ACC112 (cell line): ENCODE measurements at regions not wholly inside any gene's neighbourhood (a gene's known extent, or its start where the extent isn't known, plus 50 kb on each side); places are given as distances from the start of the nearest gene placed in this dataset.

Experiments
- H2AFZ ChIP-seq: fragments of 200-600 bp; sonication (generic); one replicate; pipeline ENCODE4 v1.6.0; 2017; ENCODE audit warnings: antibody characterized with exemption, low read length; ENCODE audit not compliant: unreplicated experiment
- H3K27ac ChIP-seq: fragments of 200-600 bp; sonication (generic); 2 replicates; pipeline ENCODE4 v1.5.1; 2014; ENCODE audit warnings: low read depth, mild to moderate bottlenecking, antibody characterized with exemption, low read length, moderate library complexity
- H3K27me3 ChIP-seq: fragments of 200-600 bp; sonication (generic); 2 replicates; pipeline ENCODE4 v1.6.1; 2014; ENCODE audit warnings: mild to moderate bottlenecking, antibody characterized with exemption, low read length, moderate library complexity, mixed read lengths; ENCODE audit not compliant: insufficient read depth
- H3K36me3 ChIP-seq: fragments of 200-600 bp; sonication (generic); 2 replicates; pipeline ENCODE4 v1.6.1; 2016; ENCODE audit warnings: mild to moderate bottlenecking, antibody characterized with exemption, low read length, moderate library complexity, mixed read lengths; ENCODE audit not compliant: insufficient read depth
- H3K4me1 ChIP-seq: fragments of 200-600 bp; sonication (generic); one replicate; pipeline ENCODE4 v1.6.1; 2016; ENCODE audit warnings: low read length, mixed read lengths; ENCODE audit not compliant: insufficient read depth, unreplicated experiment, control insufficient read depth
- H3K4me3 ChIP-seq: fragments of 200-600 bp; sonication (generic); 2 replicates; pipeline ENCODE4 v1.5.1; 2014; ENCODE audit warnings: mild to moderate bottlenecking, low read depth, low read length
- H3K79me2 ChIP-seq: fragments of 200-600 bp; sonication (generic); one replicate; pipeline ENCODE4 v1.6.0; 2016; ENCODE audit warnings: low read length; ENCODE audit not compliant: control insufficient read depth, unreplicated experiment, insufficient read depth

- no peaks in the 10 kb centered on the region for H3K79me2 ChIP-seq
- no peaks in the 10 kb centered on the region for H3K27me3 ChIP-seq
- no peak overlapping the region for H3K27ac ChIP-seq
- H3K36me3 ChIP-seq = no peaks in the 10 kb centered on the region
- H3K4me1 ChIP-seq = no peaks in the 10 kb centered on the region
- no peak overlapping the region for H3K4me3 ChIP-seq
- no peak overlapping the region for H2AFZ ChIP-seq
Measured at GRCh38 chr5:43941806-43942205, 338.8 kb downstream of the NNT start.

- no peaks in the 10 kb centered on the region for H3K27me3 ChIP-seq
- H3K4me3 ChIP-seq = no peak overlapping the region
- no peaks in the 10 kb centered on the region for H3K4me1 ChIP-seq
- H3K36me3 ChIP-seq = no peaks in the 10 kb centered on the region
- no peak overlapping the region for H2AFZ ChIP-seq
- H3K79me2 ChIP-seq = no peaks in the 10 kb centered on the region
- H3K27ac ChIP-seq = no peak overlapping the region
Measured at GRCh38 chr5:43940562-43940961, 337.6 kb downstream of the NNT start.

- Histone ChIP-seq H3K79me2 (no peaks in the 10 kb centered on the region), H3K27ac (no peak overlapping the region), H3K36me3 (no peaks in the 10 kb centered on the region), H2AFZ (no peak overlapping the region), H3K4me3 (no peak overlapping the region), H3K4me1 (no peaks in the 10 kb centered on the region), H3K27me3 (no peaks in the 10 kb centered on the region)
Measured at GRCh38 chr5:43926923-43927322, 323.9 kb downstream of the NNT start.

- Histone ChIP-seq H3K4me1 (no peaks in the 10 kb centered on the region), H3K4me3 (no peak overlapping the region), H3K79me2 (no peaks in the 10 kb centered on the region)
Measured at GRCh38 chr5:43920422-43920821, 317.4 kb downstream of the NNT start.

GRCh38 chr5:43917925-43918324 lies 314.9 kb downstream of the NNT start:
- no peaks in the 10 kb centered on the region for H3K36me3 ChIP-seq
- H3K27ac ChIP-seq = no peak overlapping the region
- H3K79me2 ChIP-seq = no peaks in the 10 kb centered on the region
- H2AFZ ChIP-seq = no peak overlapping the region
- H3K4me3 ChIP-seq = no peak overlapping the region
- no peaks in the 10 kb centered on the region for H3K27me3 ChIP-seq
- H3K4me1 ChIP-seq = no peaks in the 10 kb centered on the region

More at GRCh38 chr5:43920422-43920821, 317.4 kb downstream of the NNT start:
- Histone ChIP-seq H3K27ac (no peak overlapping the region), H3K27me3 (no peaks in the 10 kb centered on the region), H2AFZ (no peak overlapping the region), H3K36me3 (no peaks in the 10 kb centered on the region)

GRCh38 chr5:43903129-43903528 lies 300.1 kb downstream of the NNT start:
- H3K4me1 ChIP-seq = no peaks in the 10 kb centered on the region
- no peak overlapping the region for H3K27ac ChIP-seq
- H3K79me2 ChIP-seq = no peaks in the 10 kb centered on the region
- H3K27me3 ChIP-seq = no peaks in the 10 kb centered on the region
- no peaks in the 10 kb centered on the region for H3K36me3 ChIP-seq
- H3K4me3 ChIP-seq = no peak overlapping the region
- H2AFZ ChIP-seq = no peak overlapping the region

- Histone ChIP-seq H3K27me3 (no peaks in the 10 kb centered on the region), H3K27ac (no peak overlapping the region), H3K4me3 (no peak overlapping the region), H2AFZ (no peak overlapping the region), H3K4me1 (no peaks in the 10 kb centered on the region), H3K79me2 (no peaks in the 10 kb centered on the region), H3K36me3 (no peaks in the 10 kb centered on the region)
Measured at GRCh38 chr5:43900974-43901373, 298.0 kb downstream of the NNT start.

- H2AFZ ChIP-seq = no peak overlapping the region
- peaks cover 10% of the 10 kb centered on the region for H3K4me1 ChIP-seq
- no peaks in the 10 kb centered on the region for H3K36me3 ChIP-seq
- no peak overlapping the region for H3K27ac ChIP-seq
- no peaks in the 10 kb centered on the region for H3K27me3 ChIP-seq
- H3K79me2 ChIP-seq = no peaks in the 10 kb centered on the region
- no peak overlapping the region for H3K4me3 ChIP-seq
Measured at GRCh38 chr5:43895876-43896275, 292.9 kb downstream of the NNT start.

GRCh38 chr5:43893951-43894684 lies 291.1 kb downstream of the NNT start:
- Histone ChIP-seq H3K4me3 (no peak overlapping the region), H3K79me2 (no peaks in the 10 kb centered on the region), H3K36me3 (no peaks in the 10 kb centered on the region), H2AFZ (no peak overlapping the region), H3K4me1 (peaks cover 14% of the 10 kb centered on the region), H3K27ac (no peak overlapping the region), H3K27me3 (no peaks in the 10 kb centered on the region)

- H3K36me3 ChIP-seq = no peaks in the 10 kb centered on the region
- no peaks in the 10 kb centered on the region for H3K79me2 ChIP-seq
- no peak overlapping the region for H3K4me3 ChIP-seq
- no peak overlapping the region for H2AFZ ChIP-seq
- H3K4me1 ChIP-seq = peaks cover 14% of the 10 kb centered on the region
- H3K27ac ChIP-seq = peak overlapping the region; percentile 80
- no peaks in the 10 kb centered on the region for H3K27me3 ChIP-seq
Measured at GRCh38 chr5:43891112-43891511, 288.1 kb downstream of the NNT start.

GRCh38 chr5:43889233-43889632 lies 286.3 kb downstream of the NNT start:
- Histone ChIP-seq H3K4me1 (peaks cover 14% of the 10 kb centered on the region), H3K4me3 (no peak overlapping the region), H3K36me3 (no peaks in the 10 kb centered on the region), H2AFZ (no peak overlapping the region), H3K27me3 (no peaks in the 10 kb centered on the region), H3K27ac (no peak overlapping the region), H3K79me2 (no peaks in the 10 kb centered on the region)
